ENCODE measurements at regions not wholly inside any gene's neighbourhood (a gene's known extent, or its start where the extent isn't known, plus 50 kb on each side); places are given as distances from the start of the nearest gene placed in this dataset.
"Not testable (repeated sequence)": the region's sequence is repeated elsewhere in the genome, so short reads cannot be mapped to it uniquely, and the experiment has no call there.

- intact Hi-C loops (cut with micrococcal nuclease; ENCODE audit: unreplicated experiment), result no loop called here
- Histone ChIP-seq H3K79me2 (ENCODE audit: low read depth) (no peaks in the 10 kb centered on the region), H3K4me1 (replicated peaks; ENCODE audit: insufficient read depth) (no peaks in the 10 kb centered on the region), H3K9me2 (ENCODE audit: insufficient read depth) (no peaks in the 10 kb centered on the region), H2AFZ (no peak overlapping the region), H3F3A (ENCODE audit: insufficient read depth, low read depth) (no peaks in the 10 kb centered on the region), H4K20me1 (ENCODE audit: insufficient read depth) (no peaks in the 10 kb centered on the region), H3K27ac (no peak overlapping the region), H3K36me3 (ENCODE audit: low read depth) (no peaks in the 10 kb centered on the region), H3K9me3 (ENCODE audit: insufficient read depth, low read depth) (no peaks in the 10 kb centered on the region), H3K4me2 (no peak overlapping the region), H3K4me3 (no peak overlapping the region), H3K27me3 (ENCODE audit: insufficient read depth, low read depth) (no peaks in the 10 kb centered on the region)
- BruUV-seq (replicated peaks), result no TSS peak
- DNase-seq, result no peak
- TF ChIP-seq CTCF (conservative IDR thresholded peaks at IDR 0.05) (no peak), EZH2 (IDR thresholded peaks at IDR 0.05; ENCODE audit: low read depth) (no peak)
- ChIA-PET POLR2A (ENCODE audit: unreplicated experiment) (no interaction called here), CTCF (no interaction called here)
These were observed 150.9 kb downstream of the MYLK4 start for GRCh38 chr6:2599817-2600216.

DNA sequence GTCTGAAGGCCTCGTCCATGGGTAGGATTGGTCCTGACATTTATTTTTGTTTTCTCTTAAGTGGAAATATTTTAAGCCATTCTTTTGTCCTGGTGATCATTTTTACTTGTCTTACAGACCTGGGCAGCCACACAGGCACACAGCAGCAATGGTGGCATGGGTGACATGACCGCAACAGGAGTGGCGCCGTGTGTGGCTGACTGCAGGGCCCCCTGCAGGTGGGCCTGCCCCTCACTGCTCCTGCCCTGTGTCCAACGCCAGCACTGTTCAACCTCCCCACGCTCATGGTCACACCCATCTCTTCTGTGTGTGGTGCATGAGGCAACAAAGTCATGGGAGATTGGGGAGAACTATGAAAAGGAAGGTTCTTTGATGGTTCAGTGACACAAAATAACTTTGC, 151.9 kb downstream of the MYLK4 start:
- Histone ChIP-seq H3K79me2 (ENCODE audit: low read depth) (no peaks in the 10 kb centered on the region), H2AFZ (no peak overlapping the region), H3K9me2 (ENCODE audit: insufficient read depth) (no peaks in the 10 kb centered on the region), H3K27ac (no peak overlapping the region), H3K36me3 (ENCODE audit: low read depth) (no peaks in the 10 kb centered on the region), H3K4me1 (replicated peaks; ENCODE audit: insufficient read depth) (no peaks in the 10 kb centered on the region), H3F3A (ENCODE audit: insufficient read depth, low read depth) (no peaks in the 10 kb centered on the region), H3K4me2 (no peak overlapping the region), H3K4me3 (no peak overlapping the region), H4K20me1 (ENCODE audit: insufficient read depth) (no peaks in the 10 kb centered on the region), H3K9me3 (ENCODE audit: insufficient read depth, low read depth) (no peaks in the 10 kb centered on the region), H3K27me3 (ENCODE audit: insufficient read depth, low read depth) (no peaks in the 10 kb centered on the region)
- DNase-seq, result no peak
- intact Hi-C loops (cut with micrococcal nuclease; ENCODE audit: unreplicated experiment), result no loop called here
- POLR2A ChIA-PET (ENCODE audit: unreplicated experiment), result no interaction called here
- no TSS peak for BruUV-seq (replicated peaks)
- TF ChIP-seq EZH2 (IDR thresholded peaks at IDR 0.05; ENCODE audit: low read depth) (no peak), CTCF (conservative IDR thresholded peaks at IDR 0.05) (no peak)
- CTCF ChIA-PET, result interaction anchor here (0.6 kb wide), 1 partner anchor 123 kb away, joined by 3 read pairs; no protein-coding TSS in a partner anchor

GRCh38 chr6:2597991-2598390, 152.7 kb downstream of the MYLK4 start:
- Histone ChIP-seq H3K36me3 (ENCODE audit: low read depth) (no peaks in the 10 kb centered on the region), H3K4me1 (replicated peaks; ENCODE audit: insufficient read depth) (no peaks in the 10 kb centered on the region), H3K27me3 (ENCODE audit: insufficient read depth, low read depth) (no peaks in the 10 kb centered on the region), H2AFZ (no peak overlapping the region), H3K79me2 (ENCODE audit: low read depth) (no peaks in the 10 kb centered on the region), H3K4me3 (no peak overlapping the region), H3F3A (ENCODE audit: insufficient read depth, low read depth) (no peaks in the 10 kb centered on the region), H3K4me2 (no peak overlapping the region), H4K20me1 (ENCODE audit: insufficient read depth) (no peaks in the 10 kb centered on the region), H3K9me2 (ENCODE audit: insufficient read depth) (no peaks in the 10 kb centered on the region), H3K9me3 (ENCODE audit: insufficient read depth, low read depth) (no peaks in the 10 kb centered on the region), H3K27ac (no peak overlapping the region)
- BruUV-seq (replicated peaks), result no TSS peak
- intact Hi-C loops (cut with micrococcal nuclease; ENCODE audit: unreplicated experiment), result no loop called here
- POLR2A ChIA-PET (ENCODE audit: unreplicated experiment), result no interaction called here
- CTCF ChIA-PET, result no interaction called here
- TF ChIP-seq CTCF (conservative IDR thresholded peaks at IDR 0.05), result no peak
- no peak for TF ChIP-seq EZH2 (IDR thresholded peaks at IDR 0.05; ENCODE audit: low read depth)
- DNase-seq, result no peak

GRCh38 chr6:2597457-2597856, 153.3 kb downstream of the MYLK4 start:
- H3K27me3 ChIP-seq (ENCODE audit: insufficient read depth, low read depth); H3K27ac ChIP-seq; H3K36me3 ChIP-seq (ENCODE audit: low read depth); intact Hi-C loops (cut with micrococcal nuclease; ENCODE audit: unreplicated experiment); H2AFZ ChIP-seq; BruUV-seq (replicated peaks); H3K9me3 ChIP-seq (ENCODE audit: insufficient read depth, low read depth); H3K4me2 ChIP-seq; DNase-seq; H3K9me2 ChIP-seq (ENCODE audit: insufficient read depth); H3F3A ChIP-seq (ENCODE audit: insufficient read depth, low read depth); H4K20me1 ChIP-seq (ENCODE audit: insufficient read depth); CTCF ChIA-PET; H3K4me3 ChIP-seq; POLR2A ChIA-PET (ENCODE audit: unreplicated experiment); H3K4me1 ChIP-seq (replicated peaks; ENCODE audit: insufficient read depth); H3K79me2 ChIP-seq (ENCODE audit: low read depth): not testable (repeated sequence)
